OCI-LY7 (cell line): ENCODE measurements at regions not wholly inside any gene's neighbourhood (a gene's known extent, or its start where the extent isn't known, plus 50 kb on each side); places are given as distances from the start of the nearest gene placed in this dataset.

ENCODE experiments used
- BruUV-seq: library from RNA; stranded (reverse); fragments of 400-500 nt; replicated peaks from 2 replicates; lab custom pipeline; 2021; lab: Mats Ljungman, UMichigan
- CTCF ChIA-PET: fragments of 300-600 bp; sonication (Branson Sonifier 250); formaldehyde crosslinking; loops from one replicate; lab custom pipeline; 2022; ENCODE audit warnings: antibody characterized with exemption; ENCODE audit not compliant: unreplicated experiment; lab: Charles Lee
- POLR2A ChIA-PET: fragments of 300-600 bp; sonication (Branson Sonifier 250); formaldehyde crosslinking; loops from one replicate; lab custom pipeline; 2022; ENCODE audit warnings: antibody characterized with exemption; lab: Charles Lee
- DNase-seq: peaks from one replicate; pipeline ENCODE4 v3.0.0-alpha.2; 2015; ENCODE audit warnings: low spot score
- H2AFZ ChIP-seq: fragments of 200-600 bp; sonication (generic), shearing (Covaris generic); 2 replicates; pipeline ENCODE4 v1.6.1; 2014; ENCODE audit warnings: mild to moderate bottlenecking, antibody characterized with exemption, low read length, moderate library complexity
- H3K27ac ChIP-seq: fragments of 200-600 bp; sonication (generic); 2 replicates; pipeline ENCODE4 v1.5.1; 2014; ENCODE audit warnings: mixed run types, low read depth, mild to moderate bottlenecking, moderate library complexity, low read length, inconsistent platforms; ENCODE audit not compliant: poor library complexity, severe bottlenecking
- H3K36me3 ChIP-seq: fragments of 200-600 bp; sonication (generic); 2 replicates; pipeline ENCODE4 v1.6.1; 2014; ENCODE audit warnings: mild to moderate bottlenecking, antibody characterized with exemption, low read length, moderate library complexity, mixed read lengths; ENCODE audit not compliant: insufficient read depth
- H3K4me1 ChIP-seq: fragments of 200-600 bp; sonication (generic); 2 replicates; pipeline ENCODE4 v1.5.1; 2014; ENCODE audit warnings: mild to moderate bottlenecking, low read length; ENCODE audit not compliant: insufficient read depth, poor library complexity, severe bottlenecking
- H3K4me2 ChIP-seq: fragments of 200-600 bp; sonication (generic); 2 replicates; pipeline ENCODE4 v1.6.1; 2014; ENCODE audit warnings: mild to moderate bottlenecking, low read length
- H3K4me3 ChIP-seq: fragments of 200-600 bp; sonication (generic); 2 replicates; pipeline ENCODE4 v1.5.1; 2014; ENCODE audit warnings: mild to moderate bottlenecking, low read depth, low read length; ENCODE audit not compliant: poor library complexity, severe bottlenecking
- H3K79me2 ChIP-seq: fragments of 200-600 bp; sonication (generic); 2 replicates; pipeline ENCODE4 v1.6.1; 2016; ENCODE audit warnings: low read depth, mild to moderate bottlenecking, low read length, moderate library complexity, mixed read lengths; ENCODE audit not compliant: insufficient read depth
- H3K9me2 ChIP-seq: fragments of 200-600 bp; sonication (generic); 2 replicates; pipeline ENCODE4 v1.6.1; 2016; ENCODE audit warnings: mild to moderate bottlenecking, low read length, mixed read lengths; ENCODE audit not compliant: insufficient read depth
- H3K9me3 ChIP-seq: fragments of 200-600 bp; sonication (generic); 2 replicates; pipeline ENCODE4 v1.6.1; 2014; ENCODE audit warnings: mild to moderate bottlenecking, mixed run types, low read length, mixed read lengths
- H4K20me1 ChIP-seq: fragments of 200-600 bp; sonication (generic); 2 replicates; pipeline ENCODE4 v1.6.1; 2014; ENCODE audit warnings: mild to moderate bottlenecking, antibody characterized with exemption, low read length, moderate library complexity, mixed read lengths; ENCODE audit not compliant: insufficient read depth
- EZH2phosphoT487 ChIP-seq: fragments of 200-600 bp; sonication (generic); IDR thresholded peaks from 2 replicates; pipeline ENCODE4 v1.6.1; 2018; ENCODE audit warnings: low read depth, borderline replicate concordance, mild to moderate bottlenecking, mixed run types, antibody characterized with exemption, low read length, moderate library complexity, mixed read lengths
- intact Hi-C: fragments of 100-400 bp; cut with micrococcal nuclease; formaldehyde crosslinking; loops from one replicate; pipeline ENCODE4 v1.10.0; 2022; ENCODE audit not compliant: unreplicated experiment
- TF ChIP-seq, protein P1 (sequence below): fragments of 200-600 bp; sonication (generic); conservative IDR thresholded peaks from 2 replicates; pipeline ENCODE4 v1.5.1; 2014; ENCODE audit warnings: mild to moderate bottlenecking, antibody characterized with exemption, low read length, moderate library complexity, mixed read lengths

DNA sequence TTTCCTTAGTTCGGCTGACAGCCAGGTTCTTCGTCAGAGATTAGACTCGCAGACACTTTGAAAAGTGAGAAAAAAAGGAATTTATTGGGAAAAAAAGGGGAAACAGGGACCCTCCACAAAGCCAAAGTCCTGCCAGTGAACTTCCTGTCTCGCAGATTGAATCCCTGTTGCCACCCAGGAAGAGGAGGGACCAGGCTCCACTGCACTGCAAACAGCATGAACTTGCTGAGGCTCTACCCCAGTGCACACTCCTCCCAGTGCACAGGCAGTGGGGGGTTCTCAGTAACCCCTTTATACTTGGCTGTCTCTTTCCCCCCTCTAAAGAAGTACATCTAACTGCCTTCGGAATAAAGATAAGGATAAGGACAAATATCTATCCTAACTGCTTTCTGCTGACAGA, 959.0 kb downstream of the GRIK2 start:
- no peak for DNase-seq
- CTCF ChIA-PET = no interaction called here
- no TSS peak for BruUV-seq

DNA sequence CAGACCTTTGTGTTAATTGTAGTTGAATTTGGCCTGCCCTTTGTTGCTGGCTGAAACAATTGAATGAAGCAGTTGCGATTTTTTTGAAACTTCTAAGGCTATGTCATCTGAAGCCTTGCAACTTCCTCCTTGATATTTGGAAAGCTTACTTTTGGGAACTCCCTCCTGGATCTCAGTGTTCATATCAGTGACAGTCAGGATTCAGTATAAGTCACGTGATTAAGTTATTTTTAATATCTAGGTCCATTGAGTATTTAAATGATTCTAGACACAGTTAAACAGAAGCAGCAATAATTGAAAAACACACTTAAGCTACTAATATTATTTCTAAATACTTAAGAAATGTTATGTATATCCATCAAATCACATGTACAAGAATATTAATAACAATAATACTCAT, 951.3 kb downstream of the GRIK2 start:
- Histone ChIP-seq H4K20me1 (no peaks in the 10 kb centered on the region), H3K79me2 (no peaks in the 10 kb centered on the region), H3K4me1 (no peaks in the 10 kb centered on the region), H3K4me3 (no peak overlapping the region), H3K4me2 (no peak overlapping the region), H3K27ac (no peak overlapping the region), H3K9me3 (no peaks in the 10 kb centered on the region), H3K36me3 (no peaks in the 10 kb centered on the region), H2AFZ (no peak overlapping the region), H3K9me2 (no peaks in the 10 kb centered on the region)
- ChIA-PET POLR2A (no interaction called here), CTCF (no interaction called here)
- no TSS peak for BruUV-seq
- intact Hi-C loops = no loop called here
- no peak for DNase-seq
- no peak for TF ChIP-seq EZH2phosphoT487
- TF ChIP-seq, protein P1, sequence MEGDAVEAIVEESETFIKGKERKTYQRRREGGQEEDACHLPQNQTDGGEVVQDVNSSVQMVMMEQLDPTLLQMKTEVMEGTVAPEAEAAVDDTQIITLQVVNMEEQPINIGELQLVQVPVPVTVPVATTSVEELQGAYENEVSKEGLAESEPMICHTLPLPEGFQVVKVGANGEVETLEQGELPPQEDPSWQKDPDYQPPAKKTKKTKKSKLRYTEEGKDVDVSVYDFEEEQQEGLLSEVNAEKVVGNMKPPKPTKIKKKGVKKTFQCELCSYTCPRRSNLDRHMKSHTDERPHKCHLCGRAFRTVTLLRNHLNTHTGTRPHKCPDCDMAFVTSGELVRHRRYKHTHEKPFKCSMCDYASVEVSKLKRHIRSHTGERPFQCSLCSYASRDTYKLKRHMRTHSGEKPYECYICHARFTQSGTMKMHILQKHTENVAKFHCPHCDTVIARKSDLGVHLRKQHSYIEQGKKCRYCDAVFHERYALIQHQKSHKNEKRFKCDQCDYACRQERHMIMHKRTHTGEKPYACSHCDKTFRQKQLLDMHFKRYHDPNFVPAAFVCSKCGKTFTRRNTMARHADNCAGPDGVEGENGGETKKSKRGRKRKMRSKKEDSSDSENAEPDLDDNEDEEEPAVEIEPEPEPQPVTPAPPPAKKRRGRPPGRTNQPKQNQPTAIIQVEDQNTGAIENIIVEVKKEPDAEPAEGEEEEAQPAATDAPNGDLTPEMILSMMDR = no peak

More for the DNA sequence above, 959.0 kb downstream of the GRIK2 start:
- H3K4me1 ChIP-seq = no peaks in the 10 kb centered on the region
- H3K27ac ChIP-seq = no peak overlapping the region
- no peak overlapping the region for H3K4me2 ChIP-seq
- H2AFZ ChIP-seq = no peak overlapping the region
- H3K4me3 ChIP-seq = no peak overlapping the region
- no peaks in the 10 kb centered on the region for H3K9me2 ChIP-seq
- intact Hi-C loops = no loop called here
- H3K9me3 ChIP-seq = no peaks in the 10 kb centered on the region
- no peak for TF ChIP-seq EZH2phosphoT487
- TF ChIP-seq, protein P1 = no peak
- H4K20me1 ChIP-seq = no peaks in the 10 kb centered on the region
- POLR2A ChIA-PET = no interaction called here
- H3K36me3 ChIP-seq = no peaks in the 10 kb centered on the region
- H3K79me2 ChIP-seq = no peaks in the 10 kb centered on the region

DNA sequence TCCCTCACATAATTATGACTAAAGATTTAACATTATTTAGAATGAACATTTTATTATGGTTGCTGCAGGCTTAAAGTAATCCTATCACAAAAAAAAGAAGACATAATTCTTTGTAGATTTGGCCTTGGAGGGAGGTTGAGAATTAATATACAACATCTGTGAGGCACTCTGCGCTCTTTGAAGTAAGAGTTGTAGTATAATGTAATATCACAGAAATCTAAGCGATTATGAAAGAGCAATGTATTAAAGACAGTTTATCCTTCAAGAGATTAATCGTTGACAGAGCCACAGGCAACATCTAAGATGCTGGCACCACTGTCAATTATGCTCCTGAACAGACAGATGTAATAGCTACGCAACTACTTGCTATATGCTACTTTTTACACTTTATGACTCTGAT, 946.8 kb downstream of the GRIK2 start:
- no peaks in the 10 kb centered on the region for H3K36me3 ChIP-seq

More for the DNA sequence above, 946.8 kb downstream of the GRIK2 start:
- Histone ChIP-seq H3K9me2 (no peaks in the 10 kb centered on the region), H3K4me1 (no peaks in the 10 kb centered on the region), H3K9me3 (no peaks in the 10 kb centered on the region), H3K27ac (no peak overlapping the region), H3K79me2 (no peaks in the 10 kb centered on the region), H3K4me2 (no peak overlapping the region), H2AFZ (no peak overlapping the region), H3K4me3 (no peak overlapping the region), H4K20me1 (no peaks in the 10 kb centered on the region)
- CTCF ChIA-PET = no interaction called here
- TF ChIP-seq, protein P1 = no peak
- no peak for TF ChIP-seq EZH2phosphoT487
- POLR2A ChIA-PET = no interaction called here
- no peak for DNase-seq
- no TSS peak for BruUV-seq
- intact Hi-C loops = no loop called here
